GM12873 (cell line): ENCODE measurements at regions not wholly inside any gene's neighbourhood (a gene's known extent, or its start where the extent isn't known, plus 50 kb on each side); places are given as distances from the start of the nearest gene placed in this dataset.

Source experiments
- CTCF ChIP-seq: IDR thresholded peaks from 2 replicates; pipeline ENCODE4 v1.5.1; 2012; ENCODE audit warnings: low read depth, mild to moderate bottlenecking, moderate library complexity, low read length, control low read depth; ENCODE audit not compliant: insufficient read depth; ENCODE audit errors: missing control alignments

GRCh38 chr17:54781389-54781788 is 119.3 kb upstream of the TOM1L1 start:
- TF ChIP-seq CTCF = no peak

GRCh38 chr17:54784305-54784704 is 116.3 kb upstream of the TOM1L1 start:
- no peak for TF ChIP-seq CTCF

GRCh38 chr17:54785643-54786268 is 114.9 kb upstream of the TOM1L1 start:
- no peak for TF ChIP-seq CTCF

- TF ChIP-seq CTCF = no peak
Measured at GRCh38 chr17:54789101-54789880, 111.4 kb upstream of the TOM1L1 start.

- TF ChIP-seq CTCF = no peak
Measured at GRCh38 chr17:54793271-54793670, 107.4 kb upstream of the TOM1L1 start.

GRCh38 chr17:54795046-54795445 is 105.6 kb upstream of the TOM1L1 start:
- TF ChIP-seq CTCF = no peak

GRCh38 chr17:54807331-54807730 is 93.3 kb upstream of the TOM1L1 start:
- no peak for TF ChIP-seq CTCF
